Panc1 (cell line): ENCODE measurements at regions not wholly inside any gene's neighbourhood (a gene's known extent, or its start where the extent isn't known, plus 50 kb on each side); places are given as distances from the start of the nearest gene placed in this dataset.

ENCODE experiments used
- CTCF ChIP-seq: fragments of 450-650 bp; IDR thresholded peaks from 2 replicates; pipeline ENCODE4 v1.5.1; 2017; ENCODE audit warnings: mild to moderate bottlenecking
- POLR2AphosphoS5 ChIP-seq: IDR thresholded peaks from 2 replicates; pipeline ENCODE4 v1.6.1; 2012; ENCODE audit warnings: mild to moderate bottlenecking, low read depth, low read length, moderate library complexity
- TCF7L2 ChIP-seq: IDR thresholded peaks from 2 replicates; pipeline ENCODE4 v1.6.1; 2011; ENCODE audit warnings: mild to moderate bottlenecking, low read depth, low read length, inconsistent platforms

DNA sequence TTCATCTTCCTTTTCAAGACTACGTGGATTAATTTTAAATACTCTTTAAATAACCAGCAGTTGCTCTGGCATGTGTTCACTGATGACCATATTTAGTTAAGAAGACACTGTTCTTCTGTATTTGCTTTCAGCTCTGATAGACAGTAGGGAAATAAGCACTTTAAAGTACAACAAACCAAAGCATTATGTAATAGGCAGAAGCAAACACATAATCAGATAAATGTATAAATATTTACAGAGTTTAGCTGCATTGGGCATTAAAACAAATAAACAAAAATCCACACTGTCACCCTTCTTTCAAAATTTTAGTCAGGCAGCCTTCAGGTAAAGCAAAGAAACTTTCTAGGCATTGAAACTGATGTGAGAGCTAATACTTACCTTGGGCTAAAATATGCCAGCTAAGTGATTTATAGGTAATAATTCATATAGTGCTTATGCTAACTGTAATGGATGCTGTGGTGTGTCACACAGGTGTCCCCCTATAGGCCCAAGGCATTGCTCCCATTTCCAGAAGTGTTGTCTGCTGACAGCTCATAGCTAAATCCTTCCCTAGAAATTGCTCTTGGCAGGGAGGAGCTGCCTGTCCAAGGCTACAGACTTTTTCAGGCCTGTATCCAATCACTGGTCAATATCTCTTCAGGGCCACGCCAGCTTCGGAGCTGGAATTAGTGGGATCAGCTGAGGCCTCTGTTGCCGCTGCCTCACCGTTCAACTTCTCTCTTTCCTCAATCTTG, 111.5 kb upstream of the CITED2 start:
- no peak for TF ChIP-seq POLR2AphosphoS5
- no peak for TF ChIP-seq TCF7L2
- no peak for TF ChIP-seq CTCF
